Loucy (cell line): ENCODE measurements at regions not wholly inside any gene's neighbourhood (a gene's known extent, or its start where the extent isn't known, plus 50 kb on each side); places are given as distances from the start of the nearest gene placed in this dataset.

Experiments used
- H2AFZ ChIP-seq: fragments of 200-600 bp; sonication (generic); 2 replicates; pipeline ENCODE4 v1.6.0; 2016; ENCODE audit warnings: antibody characterized with exemption, mild to moderate bottlenecking, low read length, moderate library complexity
- H3F3A ChIP-seq: fragments of 200-600 bp; 2 replicates; pipeline ENCODE4 v1.6.0; 2016; ENCODE audit warnings: antibody characterized with exemption, low read depth, mild to moderate bottlenecking
- H3K27me3 ChIP-seq: fragments of 200-600 bp; sonication (generic); 2 replicates; pipeline ENCODE4 v1.6.1; 2014; ENCODE audit warnings: low read length, mild to moderate bottlenecking; ENCODE audit not compliant: insufficient read depth, poor library complexity, severe bottlenecking
- H3K36me3 ChIP-seq: fragments of 200-600 bp; sonication (generic); 2 replicates; pipeline ENCODE4 v1.6.1; 2016; ENCODE audit warnings: low read length; ENCODE audit not compliant: insufficient read depth
- H3K4me1 ChIP-seq: fragments of 200-600 bp; sonication (generic); 2 replicates; pipeline ENCODE4 v1.5.1; 2014; ENCODE audit warnings: low read length, mild to moderate bottlenecking; ENCODE audit not compliant: insufficient read depth, poor library complexity, severe bottlenecking
- H3K4me2 ChIP-seq: fragments of 200-600 bp; sonication (generic); 2 replicates; pipeline ENCODE4 v1.6.0; 2014; ENCODE audit warnings: antibody characterized with exemption, low read length, low read depth, mild to moderate bottlenecking; ENCODE audit not compliant: poor library complexity, severe bottlenecking
- H3K4me3 ChIP-seq: fragments of 200-600 bp; sonication (generic); 2 replicates; pipeline ENCODE4 v1.5.1; 2014; ENCODE audit warnings: low read length, mild to moderate bottlenecking, mixed read lengths; ENCODE audit not compliant: poor library complexity, severe bottlenecking
- H3K79me2 ChIP-seq: fragments of 200-600 bp; sonication (generic); 2 replicates; pipeline ENCODE4 v1.6.1; 2014; ENCODE audit warnings: low read length; ENCODE audit not compliant: insufficient read depth
- H3K9ac ChIP-seq: fragments of 200-600 bp; sonication (generic); 2 replicates; pipeline ENCODE4 v1.6.0; 2014; ENCODE audit warnings: mild to moderate bottlenecking, low read depth, low read length, moderate library complexity; ENCODE audit not compliant: poor library complexity, severe bottlenecking
- H3K9me2 ChIP-seq: fragments of 200-600 bp; sonication (generic); replicated peaks from 2 replicates; pipeline ENCODE4 v1.6.1; 2016; ENCODE audit warnings: low read depth, low read length, mixed read lengths
- H3K9me3 ChIP-seq: fragments of 200-600 bp; sonication (generic); 2 replicates; pipeline ENCODE4 v1.6.1; 2014; ENCODE audit warnings: mild to moderate bottlenecking, antibody characterized with exemption, low read length, low read depth; ENCODE audit not compliant: insufficient read depth
- H4K20me1 ChIP-seq: fragments of 200-600 bp; sonication (generic); 2 replicates; pipeline ENCODE4 v1.6.0; 2014; ENCODE audit warnings: antibody characterized with exemption, low read length, mild to moderate bottlenecking; ENCODE audit not compliant: insufficient read depth, poor library complexity, severe bottlenecking
- EZH2phosphoT487 ChIP-seq: fragments of 200-600 bp; IDR thresholded peaks from 2 replicates; pipeline ENCODE4 v1.6.1; 2018; ENCODE audit warnings: antibody characterized with exemption, mild to moderate bottlenecking, moderate library complexity, borderline replicate concordance
- TF ChIP-seq, protein P1 (sequence below): fragments of 200-600 bp; sonication (generic); conservative IDR thresholded peaks from 2 replicates; pipeline ENCODE4 v1.5.1; 2014; ENCODE audit warnings: mild to moderate bottlenecking, antibody characterized with exemption, low read length

- H2AFZ ChIP-seq, result no peak overlapping the region
These were observed 81.4 kb downstream of the ALOX5AP start for GRCh38 chr13:30816736-30817135.

GRCh38 chr13:30818323-30818960 lies 83.1 kb downstream of the ALOX5AP start:
- no peak overlapping the region for H3K9ac ChIP-seq
- H3K4me2 ChIP-seq, result no peak overlapping the region
- no peaks in the 10 kb centered on the region for H3K36me3 ChIP-seq
- H3F3A ChIP-seq, result no peaks in the 10 kb centered on the region
- no peak for TF ChIP-seq EZH2phosphoT487
- TF ChIP-seq, protein P1, sequence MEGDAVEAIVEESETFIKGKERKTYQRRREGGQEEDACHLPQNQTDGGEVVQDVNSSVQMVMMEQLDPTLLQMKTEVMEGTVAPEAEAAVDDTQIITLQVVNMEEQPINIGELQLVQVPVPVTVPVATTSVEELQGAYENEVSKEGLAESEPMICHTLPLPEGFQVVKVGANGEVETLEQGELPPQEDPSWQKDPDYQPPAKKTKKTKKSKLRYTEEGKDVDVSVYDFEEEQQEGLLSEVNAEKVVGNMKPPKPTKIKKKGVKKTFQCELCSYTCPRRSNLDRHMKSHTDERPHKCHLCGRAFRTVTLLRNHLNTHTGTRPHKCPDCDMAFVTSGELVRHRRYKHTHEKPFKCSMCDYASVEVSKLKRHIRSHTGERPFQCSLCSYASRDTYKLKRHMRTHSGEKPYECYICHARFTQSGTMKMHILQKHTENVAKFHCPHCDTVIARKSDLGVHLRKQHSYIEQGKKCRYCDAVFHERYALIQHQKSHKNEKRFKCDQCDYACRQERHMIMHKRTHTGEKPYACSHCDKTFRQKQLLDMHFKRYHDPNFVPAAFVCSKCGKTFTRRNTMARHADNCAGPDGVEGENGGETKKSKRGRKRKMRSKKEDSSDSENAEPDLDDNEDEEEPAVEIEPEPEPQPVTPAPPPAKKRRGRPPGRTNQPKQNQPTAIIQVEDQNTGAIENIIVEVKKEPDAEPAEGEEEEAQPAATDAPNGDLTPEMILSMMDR, result no peak
- no peaks in the 10 kb centered on the region for H3K9me2 ChIP-seq
- H3K9me3 ChIP-seq, result no peaks in the 10 kb centered on the region
- H3K27me3 ChIP-seq, result no peaks in the 10 kb centered on the region
- H2AFZ ChIP-seq, result no peak overlapping the region
- no peak overlapping the region for H3K4me3 ChIP-seq
- peaks cover 4% of the 10 kb centered on the region for H3K4me1 ChIP-seq
- no peaks in the 10 kb centered on the region for H4K20me1 ChIP-seq
- no peaks in the 10 kb centered on the region for H3K79me2 ChIP-seq

More at GRCh38 chr13:30816736-30817135, 81.4 kb downstream of the ALOX5AP start:
- TF ChIP-seq, protein P1, result no peak
- no peak for TF ChIP-seq EZH2phosphoT487
- Histone ChIP-seq H3F3A (no peaks in the 10 kb centered on the region), H3K4me1 (peaks cover 4% of the 10 kb centered on the region), H3K9me3 (no peaks in the 10 kb centered on the region), H3K36me3 (no peaks in the 10 kb centered on the region), H3K79me2 (no peaks in the 10 kb centered on the region), H4K20me1 (no peaks in the 10 kb centered on the region), H3K4me2 (peak overlapping the region; percentile 26), H3K9me2 (no peaks in the 10 kb centered on the region), H3K4me3 (no peak overlapping the region), H3K9ac (no peak overlapping the region), H3K27me3 (no peaks in the 10 kb centered on the region)

DNA sequence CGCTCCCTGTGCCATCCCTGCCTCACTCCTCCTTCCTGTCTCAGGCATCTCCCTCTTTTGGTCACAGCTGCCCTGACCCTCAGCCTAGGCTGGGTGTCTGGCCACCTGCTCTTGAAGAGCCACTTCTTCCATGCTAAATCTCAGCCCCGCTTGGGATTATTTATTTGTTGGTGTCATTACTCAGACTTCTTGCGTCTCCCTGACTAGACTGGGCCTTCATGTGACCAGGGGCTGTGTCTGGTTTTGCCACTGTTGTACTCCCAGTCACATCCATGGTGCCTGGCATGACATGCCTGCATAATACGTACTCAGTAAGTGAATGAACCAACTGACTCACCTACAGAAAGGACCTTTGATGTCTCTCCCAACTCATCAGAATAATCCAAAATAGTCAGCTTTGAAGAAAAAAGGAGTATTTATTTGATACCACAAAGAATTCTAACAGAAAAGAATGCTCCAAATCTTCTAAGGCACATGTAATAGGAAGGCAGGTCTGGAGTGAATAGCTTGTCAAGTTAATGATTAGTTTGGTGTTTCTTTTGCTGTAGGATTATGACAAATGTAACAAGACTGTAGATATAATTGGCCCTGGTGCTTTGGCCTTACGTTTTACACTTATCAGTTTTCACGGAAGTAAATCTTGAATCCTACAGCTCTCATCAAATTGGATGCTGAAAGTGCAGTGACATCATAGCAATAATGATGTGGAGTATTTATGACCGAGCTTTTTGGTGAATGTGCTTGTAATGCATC lies 84.0 kb downstream of the ALOX5AP start:
- Histone ChIP-seq H3K4me1 (peaks cover 4% of the 10 kb centered on the region), H3K9ac (no peak overlapping the region), H2AFZ (no peak overlapping the region), H3K79me2 (no peaks in the 10 kb centered on the region), H3K9me2 (no peaks in the 10 kb centered on the region), H3K36me3 (no peaks in the 10 kb centered on the region), H3K27me3 (no peaks in the 10 kb centered on the region), H3K4me2 (no peak overlapping the region), H3K4me3 (no peak overlapping the region), H3K9me3 (no peaks in the 10 kb centered on the region), H4K20me1 (no peaks in the 10 kb centered on the region), H3F3A (no peaks in the 10 kb centered on the region)
- TF ChIP-seq, protein P1, result no peak
- TF ChIP-seq EZH2phosphoT487, result no peak
